DMS 273 (cell line): ENCODE measurements at regions not wholly inside any gene's neighbourhood (a gene's known extent, or its start where the extent isn't known, plus 50 kb on each side); places are given as distances from the start of the nearest gene placed in this dataset.
"Not testable (repeated sequence)": the region's sequence is repeated elsewhere in the genome, so short reads cannot be mapped to it uniquely, and the experiment has no call there.

Source experiments
- DNase-seq: peaks from one replicate; lab custom pipeline; 2025; ENCODE audit not compliant: unreplicated experiment; lab: John Stamatoyannopoulos, UW

GRCh38 chr18:41899535-41899934 lies 55.5 kb upstream of the PIK3C3 start:
- DNase-seq, result peak; percentile 2

GRCh38 chr18:41893432-41893831 lies 61.6 kb upstream of the PIK3C3 start:
- no peak for DNase-seq

GRCh38 chr18:41887100-41887499 lies 67.9 kb upstream of the PIK3C3 start:
- no peak for DNase-seq

- no peak for DNase-seq
Observed at GRCh38 chr18:41886126-41886807, 68.8 kb upstream of the PIK3C3 start.

- DNase-seq, result no peak
Observed at GRCh38 chr18:41881285-41881684, 73.7 kb upstream of the PIK3C3 start.

GRCh38 chr18:41879256-41879655 lies 75.8 kb upstream of the PIK3C3 start:
- no peak for DNase-seq

- no peak for DNase-seq
Observed at GRCh38 chr18:41875094-41875780, 79.8 kb upstream of the PIK3C3 start.

GRCh38 chr18:41873730-41874129 lies 81.3 kb upstream of the PIK3C3 start:
- DNase-seq, result no peak

GRCh38 chr18:41872206-41872605 lies 82.8 kb upstream of the PIK3C3 start:
- DNase-seq, result no peak

GRCh38 chr18:41871229-41872000 lies 83.6 kb upstream of the PIK3C3 start:
- no peak for DNase-seq

GRCh38 chr18:41870817-41871216 lies 84.2 kb upstream of the PIK3C3 start:
- DNase-seq, result no peak

GRCh38 chr18:41870191-41870590 lies 84.8 kb upstream of the PIK3C3 start:
- peak; percentile 21 for DNase-seq

- not testable (repeated sequence) for DNase-seq
Observed at GRCh38 chr18:41865796-41866195, 89.2 kb upstream of the PIK3C3 start.

GRCh38 chr18:41864216-41864615 lies 90.8 kb upstream of the PIK3C3 start:
- DNase-seq, result no peak

- no peak for DNase-seq
Observed at GRCh38 chr18:41862921-41863320, 92.1 kb upstream of the PIK3C3 start.

GRCh38 chr18:41860987-41861386 lies 94.0 kb upstream of the PIK3C3 start:
- DNase-seq, result no peak

GRCh38 chr18:41858761-41859555 lies 96.1 kb upstream of the PIK3C3 start:
- no peak for DNase-seq

- no peak for DNase-seq
Observed at GRCh38 chr18:41853280-41853679, 101.8 kb upstream of the PIK3C3 start.

- no peak for DNase-seq
Observed at GRCh38 chr18:41850781-41851180, 104.3 kb upstream of the PIK3C3 start.

- no peak for DNase-seq
Observed at GRCh38 chr18:41849632-41850031, 105.4 kb upstream of the PIK3C3 start.

- DNase-seq, result no peak
Observed at GRCh38 chr18:41845563-41845962, 109.5 kb upstream of the PIK3C3 start.
